Lung microvascular endothelial cell (primary cell): ENCODE measurements at regions not wholly inside any gene's neighbourhood (a gene's known extent, or its start where the extent isn't known, plus 50 kb on each side); places are given as distances from the start of the nearest gene placed in this dataset.
"Not testable (repeated sequence)": the region's sequence is repeated elsewhere in the genome, so short reads cannot be mapped to it uniquely, and the experiment has no call there.

ENCODE experiments used
- DNase-seq, 2 donors: peaks; one replicate each; pipeline versions ENCODE4 v3.0.0 to v3.0.0-alpha.2; 2010; ENCODE audit warnings: low read depth in 2 of 2

DNA sequence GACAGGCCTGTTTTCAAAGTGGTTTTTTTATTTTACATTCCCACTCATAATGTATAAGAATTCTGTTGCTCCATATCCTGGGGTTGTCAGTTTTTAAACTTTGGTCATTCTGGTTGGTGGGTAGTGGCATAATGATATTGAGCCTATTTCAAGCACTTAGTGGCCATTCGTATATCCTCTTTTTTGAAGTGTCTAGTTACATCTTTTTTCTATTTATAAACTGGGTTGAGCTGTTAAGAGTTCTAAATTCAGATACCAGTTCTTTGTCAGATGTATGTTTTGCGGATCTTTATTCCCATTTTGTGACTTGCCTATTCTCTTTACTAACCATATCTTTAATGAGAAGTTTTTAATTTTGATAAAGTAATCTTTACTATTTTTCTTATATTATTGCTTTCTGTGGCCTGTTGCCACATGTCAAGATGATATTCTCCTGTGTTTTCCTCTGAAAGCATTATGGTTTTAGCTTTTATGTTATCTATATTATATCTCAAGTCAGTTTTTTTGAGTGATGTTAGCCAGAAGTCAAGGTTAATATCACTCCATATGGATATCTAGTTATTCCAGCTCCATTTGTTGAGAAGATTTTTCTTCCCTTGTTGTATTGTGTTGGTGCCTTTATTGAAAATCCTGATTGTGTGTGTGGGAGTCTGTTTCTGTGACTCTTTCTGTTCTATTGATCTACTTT is 110.9 kb downstream of the FHIP1A start:
- no peak for DNase-seq

GRCh38 chr4:151522866-151523519 is 114.0 kb downstream of the FHIP1A start:
- DNase-seq = no peak

GRCh38 chr4:151524610-151525009 is 115.6 kb downstream of the FHIP1A start:
- DNase-seq = no peak

- DNase-seq = not testable (repeated sequence)
These were observed 117.5 kb downstream of the FHIP1A start for GRCh38 chr4:151526489-151526888.

GRCh38 chr4:151527699-151528098 is 118.7 kb downstream of the FHIP1A start:
- no peak for DNase-seq

GRCh38 chr4:151529187-151529586 is 120.2 kb downstream of the FHIP1A start:
- no peak for DNase-seq

DNA sequence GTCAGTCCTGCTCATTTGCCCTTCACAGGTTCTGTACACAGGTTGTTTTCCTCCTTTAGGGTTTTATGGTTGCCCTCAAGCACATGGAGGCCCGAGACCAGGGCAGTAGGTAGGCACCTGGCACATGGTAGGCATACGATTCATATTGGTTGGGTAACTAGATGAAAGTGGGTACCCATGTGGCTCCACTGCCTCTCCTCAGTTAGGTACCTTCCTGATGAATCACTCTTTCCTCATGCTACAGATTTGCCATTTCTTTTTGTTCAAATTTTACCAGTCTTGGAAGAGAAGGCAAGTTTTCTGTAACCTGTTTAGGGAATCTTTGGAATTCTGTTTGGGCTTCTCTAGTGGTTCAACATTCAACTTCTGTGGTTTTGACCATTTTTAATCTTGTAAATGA is 121.3 kb downstream of the FHIP1A start:
- DNase-seq = no peak

- peak in 1 of 2 donors; percentile 17 for DNase-seq
These were observed 121.8 kb downstream of the FHIP1A start for GRCh38 chr4:151530783-151531182.

DNA sequence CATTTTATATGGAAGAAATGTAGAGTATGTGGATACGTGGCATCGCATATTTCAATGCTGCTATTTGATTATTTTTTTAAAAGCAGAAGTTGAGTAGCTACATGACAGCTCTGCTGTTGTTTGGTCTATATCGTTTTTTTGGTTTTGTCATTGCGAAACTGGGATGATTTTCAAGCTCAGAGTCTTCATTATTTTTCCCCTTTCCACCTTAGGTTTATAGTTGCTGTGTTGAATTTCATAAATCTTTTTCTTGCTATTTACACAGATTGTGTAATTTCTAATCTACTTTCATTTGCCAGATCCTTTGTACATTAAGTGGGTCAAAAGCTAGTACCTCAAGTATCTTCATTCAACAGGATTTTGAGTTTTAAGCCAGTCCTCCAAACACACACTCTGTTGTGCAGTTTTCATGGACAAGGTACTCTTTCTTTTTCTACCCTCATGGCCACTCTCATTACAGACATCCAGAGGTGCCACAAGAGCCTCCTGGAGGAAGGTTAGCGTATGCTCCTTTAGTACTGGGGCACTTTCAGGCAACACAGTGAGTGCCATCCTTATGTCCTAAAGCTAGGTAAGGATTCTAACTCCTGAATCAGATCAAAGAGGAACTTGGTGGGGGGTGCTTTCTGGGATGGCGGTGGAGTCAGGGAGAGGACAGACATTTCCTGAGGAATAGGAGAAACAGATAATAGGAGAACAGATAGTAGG is 123.2 kb downstream of the FHIP1A start:
- DNase-seq = no peak

DNA sequence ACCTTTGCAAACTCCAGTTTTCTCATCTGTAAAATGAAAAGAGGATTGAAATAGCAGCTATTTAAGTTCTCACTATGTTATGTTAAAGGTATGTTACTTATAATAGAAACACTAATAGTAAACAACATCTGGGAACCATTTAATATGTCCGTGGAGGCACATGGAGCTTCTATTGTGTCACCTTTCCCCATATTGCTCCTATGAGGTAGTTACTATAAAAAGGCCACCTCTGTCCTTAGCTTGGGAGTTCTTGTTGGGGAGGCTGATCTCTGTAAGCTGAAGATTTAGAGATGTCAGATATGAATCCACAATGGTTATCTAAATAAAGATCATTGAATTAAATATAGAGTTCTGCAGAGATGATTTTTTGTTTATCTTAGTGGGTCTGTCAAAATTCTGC is 125.2 kb downstream of the FHIP1A start:
- no peak for DNase-seq

GRCh38 chr4:151535366-151535765 is 126.4 kb downstream of the FHIP1A start:
- no peak for DNase-seq

- peak in 1 of 2 donors; percentile 25 for DNase-seq
These were observed 128.7 kb downstream of the FHIP1A start for GRCh38 chr4:151537687-151538086.

DNA sequence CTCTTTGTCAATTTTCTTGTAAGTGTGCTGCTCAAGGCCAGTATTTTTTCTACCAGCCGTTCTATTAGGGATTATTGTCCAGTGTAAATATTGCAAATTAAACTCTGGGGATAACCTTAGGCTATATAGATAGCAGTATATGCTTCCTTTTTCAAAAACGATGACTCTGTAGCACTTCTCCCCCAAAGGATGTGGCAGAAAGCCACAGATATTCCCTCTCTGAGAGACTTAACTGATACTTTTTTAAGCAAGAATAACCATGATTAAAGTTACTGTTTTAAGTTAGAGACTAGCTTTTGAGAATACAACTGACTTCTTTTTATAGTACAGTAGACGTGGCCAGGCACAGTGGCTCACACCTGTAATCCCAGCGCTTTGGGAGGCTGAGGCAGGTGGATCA is 130.0 kb downstream of the FHIP1A start:
- DNase-seq = no peak

GRCh38 chr4:151540728-151541388 is 131.9 kb downstream of the FHIP1A start:
- DNase-seq = peak in 1 of 2 donors; percentile 71

DNA sequence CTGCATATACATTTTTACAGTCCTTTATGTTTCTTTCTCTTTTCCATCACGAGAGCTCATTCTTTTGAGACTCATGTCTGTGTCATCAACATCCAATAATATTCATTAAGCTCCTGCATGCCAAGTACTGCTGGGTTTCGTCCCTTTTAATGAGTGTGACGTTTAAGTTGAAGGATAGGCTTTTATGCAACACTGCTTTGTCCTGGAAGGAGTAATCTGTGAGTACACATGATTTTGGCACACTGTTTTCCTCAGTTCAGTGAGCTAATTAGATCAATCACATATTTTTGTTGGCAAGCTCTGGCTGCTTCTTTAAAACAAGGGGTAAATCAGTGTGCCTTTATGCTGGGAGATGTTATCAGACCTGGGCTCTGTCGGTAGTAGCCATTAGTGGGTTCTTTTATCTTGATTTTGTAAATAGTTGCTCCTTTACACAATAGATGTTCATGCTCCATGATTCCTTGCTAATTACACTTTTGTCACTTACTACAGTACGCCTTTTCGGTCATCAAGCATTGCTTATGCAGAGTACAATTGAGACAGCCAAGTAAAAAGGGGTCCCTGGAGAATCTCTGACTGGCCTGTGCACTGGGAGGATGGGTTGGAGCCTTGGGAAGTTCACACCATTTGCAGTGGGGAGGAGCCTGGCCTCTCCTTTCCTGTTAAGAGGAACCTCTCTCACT is 132.6 kb downstream of the FHIP1A start:
- peak in 1 of 2 donors; percentile 23 for DNase-seq

DNA sequence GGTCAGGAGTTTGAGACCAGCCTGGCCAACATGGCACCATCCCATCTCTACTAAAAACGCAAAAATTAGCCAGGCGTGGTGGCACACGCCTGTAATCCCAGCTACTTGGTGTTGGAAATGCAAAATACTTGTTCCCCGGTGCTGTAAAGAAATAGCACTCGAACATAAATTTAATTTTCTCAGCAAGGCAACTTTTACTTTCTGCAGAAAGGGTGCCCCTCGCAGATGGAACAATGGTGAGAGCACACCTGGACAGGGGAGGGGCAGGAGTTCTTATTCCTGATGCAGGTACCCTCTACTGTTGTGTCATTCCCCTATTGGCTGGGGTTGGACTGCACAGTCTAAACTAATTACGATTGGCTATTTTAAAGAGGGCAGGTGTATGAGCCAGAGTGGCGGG is 139.7 kb downstream of the FHIP1A start:
- no peak for DNase-seq

GRCh38 chr4:151549378-151549777 is 140.4 kb downstream of the FHIP1A start:
- not testable (repeated sequence) for DNase-seq

GRCh38 chr4:151553874-151554273 is 144.9 kb downstream of the FHIP1A start:
- DNase-seq = no peak

DNA sequence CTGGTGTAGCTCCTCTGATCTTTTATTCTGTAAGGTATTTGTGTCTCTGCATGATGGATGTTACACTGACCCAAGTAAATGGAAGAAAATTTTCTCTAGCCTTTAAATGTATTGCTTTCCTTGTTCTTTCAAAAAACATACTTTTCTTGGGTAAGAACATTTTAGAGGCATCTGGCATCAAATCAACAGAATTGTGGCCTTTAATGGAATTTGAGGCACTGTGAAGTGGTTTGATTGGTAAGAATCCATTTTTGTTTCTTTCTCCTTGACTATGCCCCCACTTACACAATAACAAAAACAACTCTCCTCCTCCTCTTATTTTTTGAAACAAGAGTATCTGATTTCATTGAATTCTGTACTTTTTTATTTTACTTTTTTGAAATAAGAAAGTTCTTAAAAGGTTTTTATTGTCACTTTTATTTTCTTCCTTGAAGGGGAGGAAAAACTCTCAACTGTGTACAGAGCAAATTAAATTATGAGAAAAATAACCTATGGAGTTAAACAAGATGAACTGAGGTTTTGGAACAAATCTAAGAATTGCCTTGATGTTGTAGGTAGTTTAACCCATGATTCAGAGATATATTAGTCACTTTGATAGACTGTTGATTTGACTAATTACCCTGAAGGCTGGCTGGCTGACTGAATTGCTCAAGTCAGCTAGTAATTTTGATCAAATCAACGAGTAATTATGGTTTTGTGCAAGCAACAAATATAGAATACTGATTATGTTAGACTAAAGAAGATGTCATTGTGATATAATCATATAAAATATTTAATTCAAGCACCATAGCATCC is 146.4 kb downstream of the FHIP1A start:
- no peak for DNase-seq

- DNase-seq = no peak
These were observed 149.6 kb downstream of the FHIP1A start for GRCh38 chr4:151558496-151559113.
